Right atrium auricular region (tissue), 2 donors: ENCODE measurements at regions not wholly inside any gene's neighbourhood (a gene's known extent, or its start where the extent isn't known, plus 50 kb on each side); places are given as distances from the start of the nearest gene placed in this dataset.

Experiments used
- DNase-seq: peaks from one replicate; pipeline ENCODE4 v3.0.0-alpha.2; 2019; ENCODE audit warnings: low spot score
- H3K27ac ChIP-seq, 2 donors: fragments of 200-600 bp; sonication (generic); 1 replicate in 1 of 2; 2 replicates in 1 of 2; pipeline ENCODE4 v1.5.1; 2016 to 2019
- H3K27me3 ChIP-seq, 2 donors: fragments of 200-600 bp; sonication (generic); one replicate each; pipeline versions ENCODE4 v1.5.1 to v1.6.0; 2017 to 2019
- H3K36me3 ChIP-seq: fragments of 200-600 bp; sonication (generic); one replicate; pipeline ENCODE4 v1.5.1; 2016
- H3K4me1 ChIP-seq, 2 donors: fragments of 200-600 bp; sonication (generic); one replicate each; pipeline versions ENCODE4 v1.5.1 to v1.6.0; 2017 to 2019
- H3K4me3 ChIP-seq, 2 donors: fragments of 200-600 bp; sonication (generic); 1 replicate in 1 of 2; 2 replicates in 1 of 2; pipeline ENCODE4 v1.5.1; 2017 to 2019; ENCODE audit warnings: mild to moderate bottlenecking in 1 of 2, moderate library complexity in 1 of 2
- H3K9me3 ChIP-seq, 2 donors: fragments of 200-600 bp; sonication (generic); one replicate each; pipeline ENCODE4 v1.5.1; 2019
- TF ChIP-seq, protein P1 (sequence below), 2 donors: fragments of 200-600 bp; sonication (generic); IDR thresholded peaks; one replicate each; pipeline ENCODE4 v1.5.1; 2019; ENCODE audit warnings: antibody characterized with exemption in 2 of 2

GRCh38 chr14:25488961-25489360 is 439.0 kb upstream of the STXBP6 start:
- H3K9me3 ChIP-seq, result no peaks in the 10 kb centered on the region
- DNase-seq, result no peak
- no peak overlapping the region for H3K4me3 ChIP-seq
- H3K27me3 ChIP-seq, result no peaks in the 10 kb centered on the region
- H3K4me1 ChIP-seq, result no peaks in the 10 kb centered on the region
- TF ChIP-seq, protein P1, sequence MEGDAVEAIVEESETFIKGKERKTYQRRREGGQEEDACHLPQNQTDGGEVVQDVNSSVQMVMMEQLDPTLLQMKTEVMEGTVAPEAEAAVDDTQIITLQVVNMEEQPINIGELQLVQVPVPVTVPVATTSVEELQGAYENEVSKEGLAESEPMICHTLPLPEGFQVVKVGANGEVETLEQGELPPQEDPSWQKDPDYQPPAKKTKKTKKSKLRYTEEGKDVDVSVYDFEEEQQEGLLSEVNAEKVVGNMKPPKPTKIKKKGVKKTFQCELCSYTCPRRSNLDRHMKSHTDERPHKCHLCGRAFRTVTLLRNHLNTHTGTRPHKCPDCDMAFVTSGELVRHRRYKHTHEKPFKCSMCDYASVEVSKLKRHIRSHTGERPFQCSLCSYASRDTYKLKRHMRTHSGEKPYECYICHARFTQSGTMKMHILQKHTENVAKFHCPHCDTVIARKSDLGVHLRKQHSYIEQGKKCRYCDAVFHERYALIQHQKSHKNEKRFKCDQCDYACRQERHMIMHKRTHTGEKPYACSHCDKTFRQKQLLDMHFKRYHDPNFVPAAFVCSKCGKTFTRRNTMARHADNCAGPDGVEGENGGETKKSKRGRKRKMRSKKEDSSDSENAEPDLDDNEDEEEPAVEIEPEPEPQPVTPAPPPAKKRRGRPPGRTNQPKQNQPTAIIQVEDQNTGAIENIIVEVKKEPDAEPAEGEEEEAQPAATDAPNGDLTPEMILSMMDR (IDR thresholded peaks at IDR 0.05), result no peak
- no peaks in the 10 kb centered on the region for H3K36me3 ChIP-seq
- H3K27ac ChIP-seq, result no peak overlapping the region

GRCh38 chr14:25485381-25485780 is 435.4 kb upstream of the STXBP6 start:
- TF ChIP-seq, protein P1 (IDR thresholded peaks at IDR 0.05), result no peak
- DNase-seq, result no peak
- no peaks in the 10 kb centered on the region for H3K9me3 ChIP-seq

DNA sequence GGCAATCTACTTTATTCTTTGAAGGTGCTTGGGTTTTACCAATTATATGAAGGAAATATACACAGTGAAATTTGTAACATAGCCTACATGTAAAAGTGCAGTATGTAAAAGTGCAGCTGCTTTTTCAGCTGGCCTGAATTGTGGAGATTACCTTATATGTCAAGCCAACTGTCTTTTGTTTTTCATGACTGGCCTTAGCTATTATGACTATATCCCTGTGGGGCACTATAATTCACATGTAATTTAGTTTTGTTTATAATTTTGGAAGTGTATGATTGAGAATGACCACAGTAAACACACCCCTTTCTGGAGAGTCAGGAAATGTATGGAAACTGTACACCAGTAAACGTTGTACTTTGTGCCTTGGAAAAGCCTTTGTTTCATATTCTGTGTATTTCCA is 435.0 kb upstream of the STXBP6 start:
- TF ChIP-seq, protein P1 (IDR thresholded peaks at IDR 0.05), result no peak
- DNase-seq, result no peak
- Histone ChIP-seq H3K4me3 (no peak overlapping the region), H3K36me3 (no peaks in the 10 kb centered on the region), H3K27me3 (no peaks in the 10 kb centered on the region), H3K9me3 (no peaks in the 10 kb centered on the region), H3K27ac (no peak overlapping the region), H3K4me1 (no peaks in the 10 kb centered on the region)

More at GRCh38 chr14:25485381-25485780, 435.4 kb upstream of the STXBP6 start:
- Histone ChIP-seq H3K36me3 (no peaks in the 10 kb centered on the region), H3K27me3 (no peaks in the 10 kb centered on the region), H3K4me1 (no peaks in the 10 kb centered on the region), H3K27ac (no peak overlapping the region), H3K4me3 (no peak overlapping the region)

DNA sequence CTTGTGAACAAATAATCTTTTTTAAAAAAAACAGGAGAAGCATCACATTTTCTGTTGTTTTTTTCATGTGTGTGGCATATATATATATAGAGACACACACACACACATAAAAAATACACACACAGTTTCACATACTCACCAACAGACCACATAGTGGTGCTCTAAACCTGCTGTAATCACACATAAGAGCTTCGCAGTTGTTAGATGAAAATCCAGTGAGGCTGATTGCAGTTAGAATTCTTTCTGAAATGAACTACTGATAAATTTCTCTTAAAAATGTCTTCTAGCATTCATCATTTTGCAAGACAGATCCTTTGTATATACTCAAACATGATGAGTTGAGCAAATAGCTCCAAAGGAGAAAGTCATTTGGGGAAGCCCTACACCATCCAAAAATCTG is 434.3 kb upstream of the STXBP6 start:
- H3K4me1 ChIP-seq, result no peaks in the 10 kb centered on the region

GRCh38 chr14:25477316-25478098 is 427.6 kb upstream of the STXBP6 start:
- Histone ChIP-seq H3K27me3 (no peaks in the 10 kb centered on the region), H3K9me3 (no peaks in the 10 kb centered on the region), H3K4me3 (no peak overlapping the region), H3K4me1 (no peaks in the 10 kb centered on the region), H3K27ac (no peak overlapping the region), H3K36me3 (no peaks in the 10 kb centered on the region)
- no peak for DNase-seq
- TF ChIP-seq, protein P1 (IDR thresholded peaks at IDR 0.05), result no peak

More for the DNA sequence above, 434.3 kb upstream of the STXBP6 start:
- TF ChIP-seq, protein P1 (IDR thresholded peaks at IDR 0.05), result no peak
- DNase-seq, result no peak
- Histone ChIP-seq H3K36me3 (no peaks in the 10 kb centered on the region), H3K27ac (no peak overlapping the region), H3K9me3 (no peaks in the 10 kb centered on the region), H3K4me3 (no peak overlapping the region), H3K27me3 (no peaks in the 10 kb centered on the region)

GRCh38 chr14:25472700-25473099 is 422.8 kb upstream of the STXBP6 start:
- Histone ChIP-seq H3K9me3 (no peaks in the 10 kb centered on the region), H3K27ac (no peak overlapping the region), H3K36me3 (no peaks in the 10 kb centered on the region), H3K4me3 (no peak overlapping the region), H3K27me3 (no peaks in the 10 kb centered on the region), H3K4me1 (no peaks in the 10 kb centered on the region)
- TF ChIP-seq, protein P1 (IDR thresholded peaks at IDR 0.05), result no peak
- DNase-seq, result no peak
